GM21367 (cell line): ENCODE measurements at regions not wholly inside any gene's neighbourhood (a gene's known extent, or its start where the extent isn't known, plus 50 kb on each side); places are given as distances from the start of the nearest gene placed in this dataset.

ENCODE experiments used
- ATAC-seq: cut with Tn5 transposase; IDR thresholded peaks from one replicate; pipeline ENCODE4 v1.9.1; 2021; ENCODE audit not compliant: unreplicated experiment

- ATAC-seq = no peak
These were observed 134.9 kb upstream of the HSD17B12 start for GRCh38 chr11:43545610-43546009.

DNA sequence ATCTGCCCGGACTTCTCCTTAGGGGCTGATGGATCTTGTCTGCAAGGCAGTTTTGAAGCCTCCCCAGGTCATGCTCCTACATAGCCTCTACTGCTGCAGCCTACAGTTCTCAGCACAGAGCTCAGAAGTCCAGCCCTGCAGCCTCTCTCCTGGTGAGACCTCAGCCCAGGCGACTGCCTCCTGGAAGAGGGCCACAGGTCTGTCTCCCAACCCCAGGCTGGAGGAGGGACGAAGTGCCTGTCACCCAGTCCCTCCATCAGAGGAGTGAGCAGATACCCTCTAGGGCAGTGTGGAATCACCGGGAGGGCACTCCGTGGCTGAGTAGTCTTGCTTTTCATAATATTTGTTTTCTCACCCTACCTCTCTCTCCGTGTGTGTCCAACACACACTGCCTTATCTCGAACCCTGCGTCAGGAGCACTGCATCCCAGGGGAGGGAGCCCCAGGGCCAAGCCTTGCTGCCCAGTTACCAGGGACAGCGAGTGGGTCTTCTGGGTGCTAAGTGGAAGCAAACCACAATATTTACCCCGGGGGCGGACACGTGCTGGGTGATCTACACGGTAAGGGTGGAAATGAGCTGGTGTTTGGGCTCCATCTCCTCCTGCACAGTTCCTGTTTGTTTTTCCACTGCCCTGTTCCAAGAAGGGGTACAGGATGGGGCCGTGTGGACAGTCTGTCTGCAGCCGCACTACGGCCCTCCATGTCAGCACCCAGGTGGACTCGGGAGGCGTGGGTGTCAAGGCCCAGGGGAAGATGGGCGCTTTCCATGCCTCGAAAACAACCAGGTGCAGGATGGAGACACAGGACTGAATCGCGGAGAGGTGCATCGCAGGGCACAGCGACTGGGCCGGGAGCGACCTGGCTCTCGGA is 133.7 kb upstream of the HSD17B12 start:
- ATAC-seq = no peak

GRCh38 chr11:43547430-43547831 is 133.1 kb upstream of the HSD17B12 start:
- no peak for ATAC-seq

GRCh38 chr11:43547889-43548381 is 132.6 kb upstream of the HSD17B12 start:
- no peak for ATAC-seq

DNA sequence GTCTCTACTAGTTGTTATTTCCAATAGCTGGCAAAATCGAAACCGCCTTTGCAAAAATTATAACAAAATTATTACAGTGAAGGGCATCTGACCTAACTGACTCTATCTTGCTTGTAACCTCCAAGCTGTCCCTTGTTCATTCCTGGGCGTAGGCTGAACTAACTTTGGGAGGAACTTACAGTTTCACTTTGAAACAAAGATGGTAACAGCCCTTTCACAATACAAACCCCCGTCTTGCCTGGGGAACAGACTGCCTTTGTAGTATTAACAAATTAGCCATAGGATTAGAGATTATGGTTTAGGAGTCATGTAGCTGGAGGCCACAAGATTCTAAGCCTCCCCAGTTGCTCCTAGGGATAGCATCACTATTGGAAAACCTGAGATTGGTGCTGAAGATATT is 131.6 kb upstream of the HSD17B12 start:
- ATAC-seq = no peak

DNA sequence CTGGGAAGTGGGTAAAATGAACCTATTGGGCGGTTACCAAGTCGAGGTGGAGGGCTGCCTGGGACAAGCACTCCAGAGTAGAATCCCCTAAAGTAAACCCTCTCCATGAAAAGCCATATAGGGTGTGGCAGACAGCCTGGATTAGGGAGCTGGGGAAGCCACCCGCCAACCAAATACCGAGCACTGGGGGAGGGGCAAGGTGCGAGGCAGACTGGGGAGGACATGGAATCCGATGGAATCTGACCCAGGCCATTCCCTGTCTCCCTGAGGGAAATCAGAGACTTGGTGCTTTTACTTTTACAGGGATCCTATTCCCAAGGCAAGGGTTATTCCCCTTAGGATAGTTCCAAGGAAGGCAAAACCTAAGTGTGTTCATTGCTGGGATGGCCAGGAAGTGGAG is 130.9 kb upstream of the HSD17B12 start:
- ATAC-seq = no peak

- no peak for ATAC-seq
These were observed 129.8 kb upstream of the HSD17B12 start for GRCh38 chr11:43550714-43551113.

DNA sequence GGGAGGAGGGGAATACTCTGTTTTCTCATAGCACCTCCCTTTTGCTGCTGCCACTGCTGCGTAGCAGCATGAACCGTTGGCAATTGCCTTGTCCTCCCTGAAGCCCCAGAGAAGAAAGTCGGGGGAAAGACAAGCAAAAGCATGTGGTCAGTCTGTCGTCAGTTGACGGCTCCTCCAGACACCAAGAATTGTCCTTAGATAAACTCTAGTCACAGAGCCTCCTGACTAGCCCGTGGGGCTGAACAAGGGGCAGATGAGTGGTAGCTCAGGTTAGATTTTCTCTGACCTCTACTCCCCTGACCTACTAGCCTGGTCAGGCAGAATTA is 126.4 kb upstream of the HSD17B12 start:
- ATAC-seq = no peak

DNA sequence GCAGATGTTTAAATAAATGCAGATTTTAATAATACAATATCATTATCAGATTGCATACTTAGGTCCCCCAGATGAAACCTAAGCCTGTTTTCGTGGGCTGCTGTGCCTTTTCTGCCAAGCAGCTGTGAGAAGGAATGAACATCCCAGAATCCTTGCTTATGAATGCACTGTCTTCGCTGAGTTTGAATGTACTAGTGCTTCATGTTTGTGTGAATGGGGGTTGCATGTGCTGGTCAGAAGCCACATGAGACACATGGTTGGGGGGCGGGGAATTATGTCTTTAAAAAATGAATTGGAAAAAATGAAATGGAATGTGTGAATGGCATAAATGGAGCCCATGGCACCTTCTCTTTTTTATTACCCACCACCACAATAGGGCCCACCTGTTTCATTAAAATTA is 125.4 kb upstream of the HSD17B12 start:
- no peak for ATAC-seq

GRCh38 chr11:43555816-43556611 is 124.5 kb upstream of the HSD17B12 start:
- no peak for ATAC-seq

DNA sequence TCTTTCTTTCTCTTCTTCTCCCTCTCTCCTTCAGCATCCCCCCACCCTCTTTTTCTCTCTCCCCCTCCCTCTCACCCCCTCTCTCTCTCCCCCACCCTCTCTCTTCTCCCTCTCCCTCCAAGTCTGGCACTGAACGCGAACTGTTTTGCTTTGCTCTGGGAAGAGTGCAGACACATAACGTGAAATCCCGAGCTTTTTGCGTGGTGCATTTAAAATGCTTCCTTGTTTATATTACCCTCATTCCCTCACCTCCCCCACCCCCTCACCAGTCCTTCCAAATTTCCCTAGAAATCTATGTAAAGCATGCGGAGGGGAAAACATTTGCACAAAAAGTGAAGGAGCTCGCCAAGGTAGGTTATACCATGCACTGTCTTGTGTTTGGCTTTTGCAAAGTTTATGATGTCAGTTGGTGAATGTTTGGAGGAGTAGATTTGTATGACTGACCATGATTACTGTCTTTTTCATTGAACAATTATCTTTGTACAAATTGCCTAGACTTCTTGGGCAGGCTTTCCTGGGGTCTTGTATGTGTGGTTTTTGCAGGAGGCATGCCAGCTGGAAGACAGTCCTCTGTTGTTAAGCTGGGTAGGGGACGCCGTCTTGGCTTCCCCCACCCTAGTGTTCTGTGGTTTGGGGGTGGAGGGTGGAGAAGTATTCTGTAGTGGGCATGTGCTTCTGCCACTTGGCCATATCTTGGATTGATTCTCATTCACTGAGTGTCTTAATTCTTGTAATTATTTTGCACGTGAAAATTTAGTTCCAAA is 123.7 kb upstream of the HSD17B12 start:
- ATAC-seq = no peak

- no peak for ATAC-seq
These were observed 122.9 kb upstream of the HSD17B12 start for GRCh38 chr11:43557553-43558110.

- no peak for ATAC-seq
These were observed 122.4 kb upstream of the HSD17B12 start for GRCh38 chr11:43558146-43558545.

DNA sequence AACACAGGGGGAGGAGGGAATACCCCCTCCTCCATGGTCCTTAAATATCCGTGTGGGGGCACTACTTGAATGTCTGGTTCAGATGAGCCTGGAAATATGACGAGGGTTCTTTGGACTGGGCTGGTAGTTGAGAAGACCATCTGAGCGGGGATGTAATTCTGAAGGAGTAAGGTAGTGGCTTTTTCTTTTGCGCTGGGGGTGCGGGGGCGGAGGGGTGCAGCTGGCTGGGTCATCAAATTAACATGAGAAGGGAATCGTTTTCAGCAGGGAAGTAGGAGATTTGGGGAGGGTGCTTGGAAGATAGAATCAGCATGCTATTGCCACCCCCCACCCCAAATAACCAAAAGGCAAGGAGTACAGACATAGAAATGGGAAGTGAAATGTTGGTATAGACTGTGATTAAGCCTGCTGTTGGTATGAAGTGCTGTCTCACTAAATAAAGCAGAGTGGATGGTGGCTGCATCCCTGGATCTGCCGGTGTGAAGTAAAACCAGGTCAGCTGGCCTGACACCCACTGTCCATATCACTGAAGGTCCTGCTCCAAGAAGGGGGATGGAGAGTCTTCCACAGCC is 121.9 kb upstream of the HSD17B12 start:
- ATAC-seq = no peak

DNA sequence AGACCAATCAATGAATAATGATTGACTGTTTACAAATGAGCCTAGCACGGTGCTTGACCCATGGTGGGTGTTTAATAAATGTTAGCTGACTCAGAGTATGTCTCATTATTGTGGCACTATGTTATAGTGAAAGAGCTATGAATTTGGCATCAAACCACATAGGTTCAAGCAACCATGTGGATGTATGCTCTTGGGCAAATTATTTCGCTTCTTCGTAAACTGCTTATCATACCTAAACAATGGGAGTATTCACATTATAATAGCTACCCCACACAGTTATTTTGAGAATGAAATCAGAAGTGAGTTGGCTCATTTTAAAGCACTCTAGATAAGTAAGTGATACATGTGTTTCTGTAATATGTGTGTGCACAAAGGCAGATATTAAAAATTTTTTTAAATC is 118.7 kb upstream of the HSD17B12 start:
- no peak for ATAC-seq

- ATAC-seq = peak; percentile 58
These were observed 113.1 kb upstream of the HSD17B12 start for GRCh38 chr11:43567396-43567975.

DNA sequence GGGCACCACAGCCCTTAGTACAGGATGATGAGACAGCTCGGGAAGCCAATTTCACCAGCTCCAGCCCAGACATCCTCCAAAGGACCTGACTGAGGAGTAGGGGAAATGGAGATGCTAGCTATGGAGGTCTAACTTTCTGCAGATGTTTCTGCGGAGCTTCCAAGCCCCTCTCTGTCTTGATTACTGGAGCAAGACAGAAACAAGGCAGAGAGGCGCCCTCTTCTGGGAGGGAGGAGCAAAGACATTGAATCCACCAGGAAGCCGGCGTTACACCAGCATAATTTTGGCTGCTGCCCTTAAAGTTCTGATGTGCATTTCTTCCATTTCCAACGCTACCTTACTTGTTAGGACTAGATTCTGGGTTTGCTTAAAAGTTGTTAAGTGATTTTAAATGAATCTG is 107.3 kb upstream of the HSD17B12 start:
- no peak for ATAC-seq

DNA sequence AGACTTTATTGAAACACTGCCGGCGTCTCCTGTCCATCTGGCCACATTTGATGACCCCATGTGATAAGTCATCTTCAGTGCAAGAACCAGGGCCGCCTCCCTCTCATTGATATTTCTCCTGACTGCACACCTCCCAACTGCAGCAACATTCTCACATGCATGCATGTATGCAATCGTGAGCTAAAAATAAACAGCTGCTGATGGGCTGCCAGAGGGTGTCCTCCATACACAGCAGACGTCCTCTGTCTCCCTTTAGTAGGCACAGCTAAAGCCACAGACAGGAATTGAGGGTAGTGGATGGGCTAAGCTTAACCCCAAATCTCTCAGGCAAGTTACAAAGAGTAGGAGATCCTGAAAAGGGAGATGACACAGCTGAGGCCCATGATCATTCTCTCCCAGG is 106.7 kb upstream of the HSD17B12 start:
- no peak for ATAC-seq

GRCh38 chr11:43574411-43574810 is 106.1 kb upstream of the HSD17B12 start:
- ATAC-seq = no peak
